ENCODE measurements at regions not wholly inside any gene's neighbourhood (a gene's known extent, or its start where the extent isn't known, plus 50 kb on each side); places are given as distances from the start of the nearest gene placed in this dataset.

DNA sequence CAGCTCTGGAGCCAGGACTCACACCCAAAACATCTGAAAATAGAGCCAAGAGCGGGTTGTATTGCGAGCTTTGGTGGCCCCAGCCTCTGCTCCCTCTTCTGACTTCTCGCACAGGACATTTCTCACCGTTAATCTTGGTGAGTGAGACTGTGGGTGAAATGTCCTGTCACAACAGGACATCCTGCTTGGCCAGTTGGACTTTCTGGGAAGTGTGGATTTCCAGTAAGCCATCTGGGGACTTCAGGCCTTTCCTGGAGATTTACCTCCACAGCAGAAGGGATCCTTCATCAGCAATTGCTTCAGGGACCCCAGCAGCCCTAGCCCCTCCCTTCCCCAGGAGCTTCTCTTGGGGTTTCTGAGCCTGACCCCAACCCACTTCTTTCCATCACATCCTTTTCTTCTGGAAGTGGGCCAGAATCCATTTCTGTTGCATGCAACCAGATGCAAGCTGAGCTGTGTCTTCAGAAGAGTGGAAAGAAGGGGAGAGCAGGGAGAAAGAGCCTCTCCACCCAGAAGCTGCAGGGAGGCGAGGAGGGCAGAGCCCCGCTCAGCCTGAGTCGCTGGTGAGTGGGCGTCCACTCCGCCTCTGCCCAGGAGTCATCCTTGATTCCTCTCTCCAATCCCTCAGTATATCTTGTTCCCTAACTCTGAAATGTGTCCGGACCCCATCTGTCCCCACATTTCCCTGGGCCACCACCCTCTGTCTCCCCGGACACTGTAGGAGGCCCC, 50.3 kb upstream of the GADD45G start:
- no peak for DNase-seq (ENCODE audit: low spot score)

DNA sequence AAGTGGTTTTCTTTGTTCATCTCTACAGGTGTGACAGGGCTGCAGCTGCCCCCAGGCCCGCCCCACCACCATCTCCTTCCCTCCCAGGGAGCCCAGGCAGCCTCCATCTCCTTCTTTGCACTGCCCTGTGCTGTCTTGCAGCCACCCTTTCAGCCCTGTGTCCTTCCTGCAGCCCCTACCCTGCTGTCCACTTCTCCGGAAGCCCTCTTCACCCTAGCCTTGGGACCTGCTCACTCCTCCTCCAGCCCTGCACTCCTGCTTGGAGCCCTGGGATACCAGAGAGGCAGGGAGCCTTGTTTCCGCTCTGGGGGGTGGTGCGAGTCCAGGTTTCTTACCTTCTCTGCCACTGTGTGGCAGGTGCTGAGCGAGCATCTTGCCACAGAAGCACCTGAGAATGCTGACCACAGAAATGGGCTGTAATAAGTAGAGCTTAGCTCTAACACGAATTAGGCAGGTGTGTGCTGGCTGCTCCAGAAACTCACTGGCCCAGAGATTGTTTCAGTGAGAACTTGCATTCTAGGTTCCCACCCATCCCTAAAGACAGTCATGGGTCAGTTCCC, 51.3 kb upstream of the GADD45G start:
- no peak for DNase-seq (ENCODE audit: low spot score)

DNA sequence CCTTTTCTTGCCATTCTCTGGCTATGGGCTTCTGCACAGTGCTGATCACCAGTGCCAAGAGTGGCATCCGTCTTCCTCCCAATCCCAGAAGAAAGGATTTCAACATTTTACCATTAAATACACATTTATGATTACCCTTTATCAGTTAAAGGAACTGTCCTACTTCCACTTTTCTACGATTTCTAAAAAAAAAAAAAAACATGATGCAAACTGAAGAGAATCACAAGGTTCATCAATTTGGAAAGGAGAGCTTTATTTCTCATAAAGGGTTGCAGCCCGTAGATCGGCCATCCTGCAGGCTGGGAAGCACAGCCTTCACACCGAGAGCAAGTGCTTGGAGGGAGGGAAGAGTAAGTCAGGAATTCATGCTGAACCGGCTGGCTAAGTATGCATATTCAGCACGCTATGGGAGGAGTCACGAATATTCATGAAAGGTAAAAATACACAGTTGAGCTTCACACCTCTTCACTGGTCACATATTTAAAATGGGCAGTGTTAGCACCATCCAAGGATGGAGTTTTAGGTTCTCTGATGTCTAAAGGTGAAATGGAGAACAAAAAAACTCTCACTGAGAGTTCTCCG, 52.5 kb upstream of the SEMA4D start:
- no peak for DNase-seq (ENCODE audit: low spot score)

DNA sequence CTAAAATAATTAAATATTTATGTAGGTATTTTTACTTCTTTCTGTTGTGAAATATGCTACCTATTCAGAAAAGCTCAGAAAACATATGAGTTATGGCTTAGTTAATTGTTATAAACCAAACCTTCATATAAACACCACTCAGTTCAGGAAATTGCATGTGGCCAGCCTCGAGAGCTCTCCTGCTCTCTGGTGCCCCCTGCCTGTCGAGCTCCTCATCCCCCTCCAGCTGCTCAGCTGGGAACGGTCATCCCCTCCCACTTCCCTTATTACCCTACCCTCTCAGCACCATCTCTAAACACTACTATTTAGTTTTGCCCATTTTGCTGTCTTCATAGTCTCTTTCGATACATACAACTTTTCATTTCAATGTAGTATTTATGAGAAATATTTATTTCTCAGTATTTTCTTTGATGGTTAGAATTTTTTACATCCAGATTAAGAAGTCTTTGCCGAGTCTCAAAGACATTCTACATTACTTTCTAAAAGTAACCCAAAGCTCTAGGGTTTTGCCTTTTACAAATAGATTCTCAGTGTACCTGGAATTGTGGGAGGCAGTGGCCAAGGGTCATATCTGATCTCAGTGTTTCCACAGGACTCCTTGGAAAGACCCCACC, 51.2 kb upstream of the SEMA4D start:
- peak; percentile 77 for DNase-seq (ENCODE audit: low spot score)

DNA sequence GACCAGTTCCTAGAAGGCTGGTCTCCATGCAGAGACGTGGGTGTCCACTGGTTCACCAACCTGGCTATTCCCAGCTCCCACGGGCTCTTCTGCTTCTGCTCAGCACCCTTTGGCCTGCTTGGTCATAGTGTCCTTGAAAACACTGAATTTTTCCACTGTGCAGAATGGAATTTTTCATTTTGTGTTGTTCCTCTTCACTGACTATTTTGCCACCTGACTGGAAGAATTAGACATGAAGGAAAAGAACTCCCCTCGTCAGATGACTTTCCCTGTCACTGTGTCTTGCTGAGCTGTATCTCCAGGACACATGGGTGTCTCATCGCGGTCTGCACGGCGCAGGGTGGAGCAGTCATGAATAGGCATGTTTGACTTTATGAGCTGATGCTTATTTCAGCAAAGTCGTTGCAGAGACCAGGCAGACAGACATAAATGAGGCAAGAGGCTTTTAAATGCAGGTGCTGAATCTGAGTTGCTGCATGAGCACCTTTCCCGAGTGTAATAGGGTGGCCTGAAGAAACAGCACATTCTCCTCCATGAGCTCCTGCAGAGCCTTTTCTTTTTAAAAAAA, 50.2 kb upstream of the SEMA4D start:
- DNase-seq (ENCODE audit: low spot score), result no peak
